ENCODE measurements at regions not wholly inside any gene's neighbourhood (a gene's known extent, or its start where the extent isn't known, plus 50 kb on each side); places are given as distances from the start of the nearest gene placed in this dataset.
"Not testable (repeated sequence)": the region's sequence is repeated elsewhere in the genome, so short reads cannot be mapped to it uniquely, and the experiment has no call there.

DNA sequence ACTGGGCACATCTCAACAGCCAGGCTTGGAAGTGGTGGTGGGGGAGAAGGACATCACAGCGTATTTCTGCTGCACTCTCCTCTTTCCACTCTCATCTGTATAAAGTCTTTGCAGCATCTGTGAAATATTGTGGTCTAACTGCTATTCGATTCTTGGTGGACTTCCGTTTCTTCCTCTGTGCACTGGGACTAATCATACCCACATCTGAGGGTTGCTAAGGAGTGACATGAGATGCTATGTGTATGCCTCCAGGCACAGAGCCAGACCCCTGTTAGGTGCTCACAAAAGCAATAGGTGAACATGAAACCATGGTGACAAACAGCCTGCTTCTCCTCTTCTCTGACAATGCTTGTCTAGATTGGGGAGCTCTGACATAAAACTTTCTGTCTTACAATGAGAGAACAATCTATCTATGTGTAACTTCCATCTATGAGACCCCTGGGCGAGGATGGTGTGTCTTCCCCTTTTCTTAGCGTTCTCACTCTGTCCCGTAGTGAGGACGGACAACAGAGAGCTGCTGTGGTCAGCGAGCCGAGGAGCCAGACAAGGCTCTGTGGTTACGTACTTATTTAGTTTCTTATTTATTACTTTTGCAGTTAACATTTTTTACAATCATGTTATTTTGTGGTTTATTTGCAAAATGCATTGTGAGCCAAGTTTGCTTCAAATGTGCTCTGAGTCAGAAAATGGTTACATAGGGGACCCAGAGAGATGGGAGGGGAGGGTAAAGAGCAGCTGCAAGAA lies 196.7 kb upstream of the TPRG1 start:
- DNase-seq, result peak; percentile 72

DNA sequence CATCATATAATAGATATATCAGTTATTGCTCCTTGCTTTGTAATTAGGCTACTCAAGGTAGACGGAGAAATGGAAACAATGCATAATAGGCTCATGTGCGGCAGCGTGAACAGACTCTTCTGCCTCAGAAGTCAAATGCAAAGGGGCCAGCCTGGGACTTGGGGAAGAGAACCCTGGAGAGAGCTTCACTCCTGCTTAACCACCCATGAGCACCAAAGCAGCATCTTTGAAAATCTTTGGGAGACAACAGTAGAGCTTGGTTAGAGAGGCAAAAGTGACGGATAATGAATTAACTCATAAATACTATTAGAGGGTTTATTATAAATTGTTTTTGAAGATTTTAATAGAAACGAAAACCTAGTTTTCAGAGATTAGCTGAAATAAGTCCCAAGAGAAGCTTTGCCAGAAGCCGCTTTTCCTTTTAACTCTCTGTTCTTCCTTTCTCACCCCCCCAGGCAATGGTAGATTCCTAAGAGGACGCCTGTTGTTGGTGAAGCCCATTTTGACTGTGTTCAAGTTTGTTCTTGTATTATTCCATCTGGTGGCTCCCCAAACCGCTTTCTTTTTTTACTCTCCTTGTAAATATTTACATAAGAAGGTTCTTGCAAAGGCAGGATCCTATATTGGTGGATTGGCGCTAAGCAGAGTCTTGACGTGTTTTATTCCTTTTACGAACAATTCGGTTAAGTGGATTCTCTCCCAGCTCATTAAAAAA lies 196.0 kb upstream of the TPRG1 start:
- DNase-seq, result no peak

DNA sequence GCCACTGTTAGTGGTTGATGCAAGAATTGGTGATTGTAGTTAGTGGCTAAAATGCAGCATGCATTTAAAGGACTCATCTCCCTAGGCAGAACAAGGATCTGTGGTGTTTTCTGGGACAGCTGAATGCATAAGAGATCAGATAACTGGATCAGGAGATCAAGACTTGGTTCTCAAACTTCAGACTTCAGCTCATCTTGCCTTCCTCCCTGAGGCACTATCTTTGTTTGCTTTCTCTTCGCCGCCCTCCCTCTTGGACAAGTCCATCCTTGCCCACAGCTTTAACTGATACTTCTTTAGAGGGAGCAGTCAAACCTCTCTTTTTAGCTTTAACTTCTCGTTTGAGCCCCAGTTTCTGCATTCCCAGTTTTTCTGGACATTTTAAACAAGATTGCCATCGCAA lies 195.4 kb upstream of the TPRG1 start:
- no peak for DNase-seq

DNA sequence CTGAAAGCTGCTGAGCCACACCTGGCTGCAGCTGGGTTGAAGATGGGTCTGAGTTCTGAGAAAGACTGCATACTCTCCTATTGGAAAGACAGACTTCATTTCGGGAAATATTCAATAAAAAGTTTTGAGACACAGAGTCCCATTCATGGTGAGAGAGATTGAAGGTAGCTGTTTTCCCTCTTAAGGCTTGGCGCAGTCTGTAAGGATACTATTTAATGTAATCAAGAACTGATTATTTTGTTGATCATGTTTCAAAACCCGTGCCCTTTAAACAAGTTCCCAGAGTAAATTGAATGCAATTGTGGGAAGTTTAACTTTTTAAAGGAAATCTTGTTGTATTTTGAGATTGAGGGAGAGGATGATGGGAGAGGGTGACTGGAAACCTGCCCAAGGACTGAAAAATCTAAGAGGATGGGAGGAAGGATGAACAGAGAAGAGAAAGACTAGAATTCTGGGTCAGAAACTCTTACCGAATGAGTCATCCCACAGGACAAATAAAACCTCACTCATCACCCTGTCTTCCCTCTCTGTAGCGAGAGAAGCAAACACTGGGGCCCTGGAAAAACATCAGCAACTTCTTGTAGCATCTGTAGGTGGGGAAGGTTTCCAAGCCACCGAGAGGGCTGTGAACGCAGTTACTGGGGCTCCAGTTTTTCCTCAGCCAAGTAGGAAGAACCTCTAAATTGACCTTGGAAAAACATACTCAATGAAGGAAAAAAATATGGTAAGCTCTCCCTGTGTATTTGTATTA lies 193.2 kb upstream of the TPRG1 start:
- DNase-seq, result peak; percentile 77

DNA sequence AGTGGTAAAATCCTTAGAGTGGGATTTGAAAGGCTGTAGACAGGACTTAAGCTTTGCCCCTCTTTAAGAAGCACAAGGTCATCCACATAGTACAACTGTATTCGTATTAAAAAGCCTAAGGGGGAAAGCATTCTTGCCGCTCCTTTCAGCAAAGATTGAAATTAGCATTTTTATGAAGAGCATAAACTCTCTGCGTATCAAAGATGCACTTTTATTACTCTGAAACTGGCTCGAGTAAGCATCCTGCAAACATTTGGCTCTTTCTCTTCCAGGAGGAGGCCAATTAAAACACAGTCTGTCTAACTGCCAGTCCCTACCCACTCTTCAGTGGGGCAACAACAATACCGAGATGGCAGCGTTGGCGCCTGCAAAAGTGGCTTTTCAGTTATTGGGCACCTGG lies 192.5 kb upstream of the TPRG1 start:
- DNase-seq, result no peak

DNA sequence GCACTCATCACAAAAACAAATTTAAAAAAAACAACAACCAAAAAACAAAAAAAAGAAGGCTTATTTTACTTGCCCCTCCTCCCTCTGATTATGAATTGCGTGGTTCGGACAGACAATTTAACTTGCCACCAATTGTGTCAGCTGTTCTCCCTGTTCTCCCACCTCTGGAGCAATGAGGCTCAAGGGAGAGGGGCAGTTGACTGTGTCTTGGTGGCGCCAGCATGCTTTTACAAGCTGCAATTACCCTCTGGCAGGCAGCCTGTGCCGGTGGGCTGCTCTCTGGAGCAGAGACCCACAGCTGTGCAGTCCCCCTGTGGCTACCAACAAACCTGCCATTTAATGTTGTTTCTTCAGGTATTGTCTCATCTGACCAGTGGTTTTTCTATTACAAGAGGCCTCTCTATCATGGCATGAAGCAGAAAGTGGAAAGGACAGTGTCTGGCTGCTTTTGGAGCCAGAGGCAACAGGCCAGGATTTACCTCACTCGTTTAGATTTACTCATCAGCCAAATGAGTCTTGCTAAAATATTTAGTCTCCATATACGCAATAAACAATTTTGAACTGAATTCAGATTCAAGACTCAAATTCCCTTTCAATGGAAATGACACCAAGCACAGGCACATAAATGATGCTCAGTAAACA lies 192.0 kb upstream of the TPRG1 start:
- no peak for DNase-seq

DNA sequence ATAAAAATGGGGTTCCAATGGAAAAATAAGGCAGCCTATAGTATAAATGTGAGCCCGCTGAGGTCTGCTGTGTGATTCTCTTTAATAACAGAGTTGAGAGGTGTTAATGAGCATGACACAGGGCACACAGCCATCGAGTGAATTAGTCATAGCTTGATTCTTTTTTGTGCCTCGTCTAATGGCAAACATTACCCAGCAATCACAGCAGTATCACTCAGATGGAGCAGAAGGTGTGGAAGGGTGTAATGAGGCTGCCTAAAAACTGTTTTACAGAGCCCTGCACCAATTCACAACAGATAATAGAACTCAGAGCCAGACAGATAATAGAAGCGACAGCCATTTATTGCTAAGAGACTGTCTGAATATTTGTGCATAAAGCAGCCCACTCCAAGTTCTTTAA lies 178.6 kb upstream of the TPRG1 start:
- DNase-seq, result no peak

DNA sequence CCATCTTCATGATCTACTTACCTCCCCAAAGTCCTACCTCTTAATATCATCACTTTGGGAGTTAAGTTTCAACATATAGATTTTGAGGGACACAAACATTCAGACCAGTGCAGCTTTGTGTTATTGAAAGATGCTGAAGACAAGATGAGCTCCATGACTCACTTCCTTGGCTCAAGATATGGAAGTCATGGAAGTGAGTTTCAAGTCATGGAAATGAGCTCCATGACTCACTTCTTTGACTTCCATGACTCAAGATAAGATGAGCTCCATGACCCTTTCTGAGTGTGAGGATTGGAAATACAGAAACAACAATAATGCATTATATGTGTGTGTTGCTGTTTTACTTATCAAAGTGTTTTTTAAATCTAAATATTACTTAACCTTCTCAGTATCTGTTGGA lies 170.2 kb upstream of the TPRG1 start:
- peak; percentile 88 for DNase-seq

DNA sequence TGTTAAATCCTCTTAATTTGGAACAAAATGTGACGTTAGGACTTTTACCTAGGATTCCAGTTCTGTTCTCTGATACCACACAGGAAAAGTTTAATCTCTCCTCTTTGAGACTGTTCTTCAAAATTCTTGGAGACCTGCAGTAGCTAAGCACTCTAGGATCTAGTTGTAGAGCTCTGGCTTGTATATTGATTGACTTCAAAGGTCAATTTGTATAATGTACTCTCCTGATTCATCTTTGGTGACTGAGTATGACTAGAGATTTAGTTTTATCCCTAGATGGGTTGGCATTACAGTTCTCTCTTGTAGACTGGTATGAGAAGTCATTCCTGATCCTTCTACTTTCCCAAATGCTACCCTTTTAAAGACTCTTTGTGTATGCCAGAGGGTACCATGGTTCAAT lies 168.4 kb upstream of the TPRG1 start:
- no peak for DNase-seq

DNA sequence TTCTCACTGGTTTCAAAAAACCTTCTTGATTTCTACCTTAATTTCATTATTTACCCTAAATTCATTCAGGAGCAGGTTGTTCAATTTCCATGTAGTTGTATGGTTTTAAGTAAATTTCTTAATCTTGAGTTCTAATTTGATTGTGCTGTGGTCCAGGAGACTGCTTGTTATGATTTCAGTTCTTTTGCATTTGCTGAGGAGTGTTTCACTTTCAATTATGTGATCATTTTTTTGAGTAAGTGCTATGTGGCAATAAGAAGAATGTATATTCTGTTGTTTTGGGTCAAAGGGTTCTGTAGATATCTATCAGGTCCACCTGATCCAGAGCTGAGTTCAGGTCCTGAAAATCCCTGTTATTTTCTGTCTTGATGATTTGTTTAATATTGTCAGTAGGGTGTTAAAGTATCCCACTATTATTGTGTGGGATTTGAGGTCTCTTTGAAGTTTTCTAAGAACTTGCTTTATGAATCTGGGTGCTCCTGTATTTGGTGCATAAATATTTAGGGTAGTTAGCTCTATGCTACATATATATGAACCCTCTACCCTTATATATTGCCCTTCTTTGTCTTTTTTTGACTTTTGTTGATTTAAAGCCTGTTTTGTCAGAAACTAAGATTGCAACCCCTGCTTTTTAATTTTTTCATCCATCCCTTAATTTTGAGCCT lies 158.4 kb upstream of the TPRG1 start:
- DNase-seq, result no peak

DNA sequence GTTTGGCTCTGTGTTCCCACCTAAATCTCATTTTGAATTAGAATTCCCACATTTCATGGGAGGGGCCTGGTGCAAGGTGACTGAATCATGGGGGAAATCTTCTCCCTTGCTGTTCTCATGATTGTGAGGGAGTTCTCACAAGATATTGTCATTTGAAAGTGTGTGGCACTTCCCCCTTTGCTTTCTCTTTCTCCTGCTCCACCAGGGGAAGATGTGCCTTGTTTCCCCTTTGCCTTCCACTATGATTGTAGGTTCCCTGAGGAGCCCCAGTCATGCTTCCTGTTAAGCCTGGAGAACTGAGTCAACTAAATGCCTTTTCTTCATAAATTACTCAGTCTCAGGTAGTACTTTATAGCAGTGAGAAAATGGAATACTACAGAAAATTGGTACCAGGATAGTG lies 157.2 kb upstream of the TPRG1 start:
- no peak for DNase-seq

DNA sequence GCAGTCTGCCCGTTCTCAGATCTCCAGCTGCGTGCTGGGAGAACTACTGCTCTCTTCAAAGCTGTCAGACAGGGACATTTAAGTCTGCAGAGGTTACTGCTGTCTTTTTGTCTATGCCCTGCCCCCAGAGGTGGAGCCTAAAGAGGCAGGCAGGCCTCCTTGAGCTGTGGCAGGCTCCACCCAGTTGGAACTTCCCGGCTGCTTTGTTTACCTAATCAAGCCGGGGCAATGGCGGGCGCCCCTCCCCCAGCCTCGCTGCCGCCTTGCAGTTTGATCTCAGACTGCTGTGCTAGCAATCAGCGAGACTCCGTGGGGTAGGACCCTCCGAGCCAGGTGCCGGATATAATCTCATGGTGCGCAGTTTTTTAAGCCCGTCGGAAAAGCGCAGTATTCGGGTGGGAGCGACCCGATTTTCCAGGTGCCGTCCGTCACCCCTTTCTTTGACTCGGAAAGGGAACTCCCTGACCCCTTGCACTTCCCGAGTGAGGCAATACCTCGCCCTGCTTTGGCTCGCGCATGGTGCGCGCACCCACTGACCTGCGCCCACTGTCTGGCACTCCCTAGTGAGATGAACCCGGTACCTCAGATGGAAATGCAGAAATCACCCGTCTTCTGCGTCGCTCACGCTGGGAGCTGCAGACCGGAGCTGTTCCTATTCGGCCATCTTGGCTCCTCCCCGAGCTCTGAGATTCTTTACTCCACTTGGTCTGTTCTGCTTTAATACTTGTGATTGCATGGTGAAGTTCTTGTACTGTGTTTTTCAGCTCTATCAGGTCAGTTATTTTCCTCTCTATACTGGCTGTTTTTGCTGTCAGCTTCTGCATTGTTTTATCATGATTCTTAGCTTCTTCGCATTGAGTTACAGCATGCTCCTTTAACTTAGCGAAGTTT lies 148.9 kb upstream of the TPRG1 start:
- not testable (repeated sequence) for DNase-seq

DNA sequence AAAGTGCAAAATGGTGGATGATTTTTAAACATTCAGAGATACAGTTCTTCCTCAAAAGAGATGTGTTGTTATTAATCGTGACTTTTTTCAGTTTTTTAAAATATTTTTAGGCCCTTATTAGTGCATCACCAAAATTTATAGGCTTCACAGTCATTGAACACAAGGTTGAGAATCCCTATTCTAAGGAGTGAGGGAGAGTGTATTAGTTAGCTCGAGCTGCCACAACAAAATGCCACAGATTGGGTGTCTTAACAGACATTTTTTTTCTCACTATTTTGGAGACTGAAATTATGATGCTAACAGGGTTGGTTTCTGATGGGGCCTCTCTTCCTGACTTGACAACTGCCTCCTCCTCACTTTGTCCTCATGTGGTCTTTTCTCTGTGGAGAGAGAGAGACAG lies 145.9 kb upstream of the TPRG1 start:
- no peak for DNase-seq

DNA sequence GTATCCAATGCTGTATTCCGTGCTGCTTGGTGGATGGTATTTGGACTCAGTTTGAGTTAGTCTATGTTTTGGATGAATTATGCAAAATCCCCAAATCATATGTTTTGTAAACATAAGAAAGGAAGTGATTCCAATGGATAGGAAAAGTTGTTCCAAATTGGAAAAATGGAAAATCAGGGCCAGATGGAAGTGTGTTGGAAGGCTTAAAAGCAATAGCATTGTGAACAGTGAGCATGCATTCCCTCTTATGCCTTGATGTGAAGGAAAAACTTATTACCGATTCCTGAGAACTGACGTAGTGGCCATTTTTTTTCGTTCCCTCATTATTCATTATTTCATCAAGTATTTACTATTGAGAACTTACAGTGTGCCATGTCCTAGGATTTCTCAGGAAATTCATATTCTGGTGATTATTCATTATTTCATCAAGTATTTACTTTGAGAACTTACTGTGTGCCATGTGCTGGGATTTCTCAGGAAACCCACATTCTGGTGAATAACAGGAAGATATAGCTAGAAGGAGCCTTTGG lies 144.1 kb upstream of the TPRG1 start:
- DNase-seq, result peak; percentile 35

DNA sequence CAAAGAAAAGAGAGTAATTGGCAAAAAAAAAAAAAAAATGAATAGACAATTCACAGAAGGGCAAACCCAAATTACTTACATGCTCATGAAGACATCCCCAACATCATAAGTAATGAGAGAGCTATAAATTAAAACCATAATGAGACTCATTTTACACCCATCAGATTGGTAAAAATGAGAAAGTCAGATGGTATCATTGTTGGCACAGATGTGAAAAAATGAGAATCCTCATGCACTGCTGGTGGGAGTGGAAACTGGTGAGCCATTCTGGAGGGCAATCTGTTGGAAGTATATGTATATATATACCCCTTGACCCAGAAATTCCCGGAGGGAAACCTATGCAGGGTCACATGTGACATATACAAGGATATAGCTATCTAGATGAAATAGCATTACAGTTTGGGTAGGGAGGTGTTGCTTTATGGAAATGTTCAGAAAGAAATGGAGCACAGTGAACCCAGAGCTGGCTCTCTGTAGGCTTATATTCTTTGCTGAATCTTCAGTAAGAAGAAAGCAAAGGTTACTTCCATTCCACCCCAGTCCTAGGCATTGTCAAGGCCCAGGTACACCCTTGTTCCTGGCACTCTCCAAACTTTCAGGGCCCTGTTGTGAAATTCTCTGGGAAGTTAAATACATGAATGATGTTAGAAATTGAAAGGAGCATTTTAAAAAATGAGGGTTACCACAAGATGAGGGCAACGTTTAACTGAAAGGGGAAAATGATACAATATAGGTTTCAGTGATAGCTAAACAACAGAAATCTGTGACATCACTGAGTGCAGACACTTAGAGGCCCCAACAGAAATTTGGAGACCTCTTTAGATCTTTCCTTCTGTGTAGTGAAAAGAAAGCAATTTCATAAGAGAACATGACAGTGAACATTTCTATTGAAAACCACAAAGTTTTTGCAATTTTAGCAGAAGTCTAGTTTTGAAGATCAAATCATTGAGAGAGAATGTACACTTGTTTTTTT lies 132.7 kb upstream of the TPRG1 start:
- no peak for DNase-seq

DNA sequence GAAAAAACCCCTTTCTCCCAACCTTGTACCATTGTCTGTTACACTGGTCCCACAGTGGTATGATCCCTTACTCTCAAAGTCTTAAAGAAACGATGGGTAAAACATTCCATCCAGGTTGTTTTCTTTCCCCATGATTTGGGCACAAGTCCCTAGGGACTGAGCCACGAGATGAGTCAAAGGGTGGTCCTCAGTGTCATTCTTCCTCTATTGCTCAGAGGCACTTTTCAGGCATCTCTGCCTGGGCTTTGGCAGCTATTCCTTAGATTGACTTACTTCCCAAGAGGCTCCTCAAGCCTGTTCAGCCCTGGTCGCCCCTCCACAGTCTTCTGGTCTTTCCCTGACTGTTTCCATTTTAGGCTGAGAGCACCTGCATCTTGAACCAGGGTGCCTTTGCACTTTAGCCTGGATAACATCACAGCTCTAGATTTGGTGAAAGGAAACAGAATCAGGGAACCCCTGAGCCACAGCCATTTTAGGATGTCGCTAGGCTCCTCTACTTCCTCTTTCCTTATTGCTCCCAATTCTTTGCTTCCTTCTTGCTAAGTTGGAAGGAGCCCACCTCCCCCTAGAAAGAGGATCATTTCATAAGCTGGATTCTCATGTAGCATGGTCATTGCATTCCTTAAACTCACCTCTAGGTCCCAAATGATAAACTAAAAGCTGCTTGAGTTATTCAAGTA lies 131.0 kb upstream of the TPRG1 start:
- peak; percentile 30 for DNase-seq

DNA sequence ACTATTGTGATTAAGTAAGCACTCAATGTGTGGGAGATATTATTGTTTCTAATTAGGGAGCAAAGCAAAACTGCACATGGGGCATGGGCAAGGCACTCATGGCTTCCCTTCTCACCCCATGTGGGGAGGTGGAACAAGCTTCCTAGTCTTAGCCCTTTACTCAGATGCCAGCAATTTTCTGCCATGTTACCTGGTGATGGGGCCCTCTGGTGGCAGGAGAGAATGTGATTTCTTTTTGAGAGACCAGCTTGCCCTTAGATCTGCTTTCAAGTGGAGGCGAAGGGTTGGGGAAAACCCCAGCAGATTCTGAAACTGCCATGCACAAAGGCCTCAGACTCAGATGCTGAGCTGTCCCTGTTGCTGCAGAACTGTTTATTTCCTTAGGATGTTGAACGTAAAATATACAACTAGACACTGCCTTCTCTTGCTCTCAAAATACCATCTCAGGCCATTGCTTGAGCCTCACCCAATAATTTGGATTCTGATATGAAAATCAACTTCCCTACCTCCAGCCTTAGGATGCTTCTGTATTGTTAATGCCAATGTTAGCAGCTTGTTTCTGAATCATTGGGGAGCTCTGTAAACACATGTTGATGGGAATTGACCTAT lies 130.2 kb upstream of the TPRG1 start:
- peak; percentile 20 for DNase-seq

DNA sequence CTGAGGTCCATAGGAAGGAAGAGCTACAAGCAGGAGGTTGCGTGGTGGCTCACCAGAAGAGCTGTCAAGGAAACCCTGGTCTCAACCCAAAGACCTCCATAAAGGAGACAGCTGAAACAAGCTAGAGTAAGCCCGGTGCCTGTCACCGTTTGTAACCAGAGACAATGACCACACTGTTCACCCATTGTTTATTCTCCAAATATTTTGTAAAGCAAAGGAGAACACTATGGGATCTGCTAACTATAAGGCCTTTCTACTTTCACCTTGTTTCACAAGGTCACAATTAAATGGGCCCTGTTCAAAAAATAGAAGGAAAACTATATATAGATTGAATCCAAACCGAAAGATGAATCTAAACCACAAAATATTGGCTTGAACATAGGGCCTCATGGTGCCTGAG lies 128.9 kb upstream of the TPRG1 start:
- no peak for DNase-seq
